HCT116 (cell line): ENCODE measurements at regions not wholly inside any gene's neighbourhood (a gene's known extent, or its start where the extent isn't known, plus 50 kb on each side); places are given as distances from the start of the nearest gene placed in this dataset.

Source experiments
- ATF3 ChIP-seq: IDR thresholded peaks from 2 replicates; pipeline ENCODE4 v1.6.1; 2012
- CEBPB ChIP-seq: IDR thresholded peaks from 2 replicates; pipeline ENCODE4 v1.6.1; 2012; ENCODE audit warnings: low read depth
- ELF1 ChIP-seq: IDR thresholded peaks from 2 replicates; pipeline ENCODE4 v1.6.1; 2012; ENCODE audit warnings: low read depth, borderline replicate concordance
- EZH2 ChIP-seq: fragments of 200-600 bp; sonication (generic); IDR thresholded peaks from 2 replicates; pipeline ENCODE4 v1.6.1; 2017; ENCODE audit warnings: antibody characterized with exemption, mixed run types
- EZH2phosphoT487 ChIP-seq: fragments of 200-600 bp; IDR thresholded peaks from 2 replicates; pipeline ENCODE4 v1.6.1; 2018; ENCODE audit warnings: antibody characterized with exemption, borderline replicate concordance
- POLR2A ChIP-seq: IDR thresholded peaks from 2 replicates; pipeline ENCODE4 v1.7.0; 2011; ENCODE audit warnings: borderline replicate concordance; ENCODE audit not compliant: insufficient read depth, insufficient read length; ENCODE audit errors: extremely low read depth
- POLR2AphosphoS5 ChIP-seq: IDR thresholded peaks from 2 replicates; pipeline ENCODE4 v1.6.1; 2011; ENCODE audit warnings: mild to moderate bottlenecking, low read depth, low read length, moderate library complexity
- SP1 ChIP-seq: IDR thresholded peaks from 2 replicates; pipeline ENCODE4 v1.6.1; 2012; ENCODE audit warnings: low read depth
- TCF7L2 ChIP-seq: IDR thresholded peaks from 2 replicates; pipeline ENCODE4 v1.7.0; 2011; ENCODE audit warnings: borderline replicate concordance, inconsistent platforms; ENCODE audit not compliant: insufficient read depth, insufficient read length; ENCODE audit errors: extremely low read depth
- YY1 ChIP-seq: IDR thresholded peaks from 2 replicates; pipeline ENCODE4 v1.6.1; 2011; ENCODE audit warnings: low read length, low read depth, moderate library complexity, mild to moderate bottlenecking; ENCODE audit not compliant: insufficient replicate concordance; ENCODE audit errors: extremely low read depth
- TF ChIP-seq, protein P1 (sequence below), 3 experiments: fragments of 200-600 bp in 1 of 3; sonication (generic) in 1 of 3; IDR thresholded peaks in 2 of 3; conservative IDR thresholded peaks in 1 of 3; 2 replicates each; pipeline ENCODE4 v1.5.1; 2012 to 2017; ENCODE audit warnings: low read depth in 2 of 3, low read length in 2 of 3, antibody characterized with exemption in 1 of 3, borderline replicate concordance in 1 of 3, control low read depth in 1 of 3, mild to moderate bottlenecking in 1 of 3, mixed read lengths in 1 of 3, mixed run types in 1 of 3, moderate library complexity in 1 of 3; ENCODE audit not compliant: insufficient read depth in 1 of 3
- TF ChIP-seq, protein P2 (sequence below): IDR thresholded peaks from 2 replicates; pipeline ENCODE4 v1.6.1; 2011; ENCODE audit warnings: mild to moderate bottlenecking, low read length, moderate library complexity; ENCODE audit not compliant: insufficient replicate concordance; ENCODE audit errors: extremely low read depth
- TF ChIP-seq, protein P3 (sequence below): IDR thresholded peaks from 2 replicates; pipeline ENCODE4 v1.6.1; 2012
- TF ChIP-seq, protein P4 (sequence below): IDR thresholded peaks from 2 replicates; pipeline ENCODE4 v1.6.1; 2012; ENCODE audit warnings: low read depth

- no peak for TF ChIP-seq POLR2A
- no peak for TF ChIP-seq EZH2
- TF ChIP-seq, protein P1, sequence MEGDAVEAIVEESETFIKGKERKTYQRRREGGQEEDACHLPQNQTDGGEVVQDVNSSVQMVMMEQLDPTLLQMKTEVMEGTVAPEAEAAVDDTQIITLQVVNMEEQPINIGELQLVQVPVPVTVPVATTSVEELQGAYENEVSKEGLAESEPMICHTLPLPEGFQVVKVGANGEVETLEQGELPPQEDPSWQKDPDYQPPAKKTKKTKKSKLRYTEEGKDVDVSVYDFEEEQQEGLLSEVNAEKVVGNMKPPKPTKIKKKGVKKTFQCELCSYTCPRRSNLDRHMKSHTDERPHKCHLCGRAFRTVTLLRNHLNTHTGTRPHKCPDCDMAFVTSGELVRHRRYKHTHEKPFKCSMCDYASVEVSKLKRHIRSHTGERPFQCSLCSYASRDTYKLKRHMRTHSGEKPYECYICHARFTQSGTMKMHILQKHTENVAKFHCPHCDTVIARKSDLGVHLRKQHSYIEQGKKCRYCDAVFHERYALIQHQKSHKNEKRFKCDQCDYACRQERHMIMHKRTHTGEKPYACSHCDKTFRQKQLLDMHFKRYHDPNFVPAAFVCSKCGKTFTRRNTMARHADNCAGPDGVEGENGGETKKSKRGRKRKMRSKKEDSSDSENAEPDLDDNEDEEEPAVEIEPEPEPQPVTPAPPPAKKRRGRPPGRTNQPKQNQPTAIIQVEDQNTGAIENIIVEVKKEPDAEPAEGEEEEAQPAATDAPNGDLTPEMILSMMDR (IDR thresholded peaks at IDR 0.05 in 2 of 3, conservative IDR thresholded peaks at IDR 0.05 in 1 of 3; ENCODE audit: borderline replicate concordance in 1 of 3, insufficient read depth in 1 of 3, low read depth in 2 of 3, low read length in 2 of 3): no peak
- TF ChIP-seq ATF3: no peak
- TF ChIP-seq SP1: no peak
- TF ChIP-seq POLR2AphosphoS5: no peak
- TF ChIP-seq, protein P2, sequence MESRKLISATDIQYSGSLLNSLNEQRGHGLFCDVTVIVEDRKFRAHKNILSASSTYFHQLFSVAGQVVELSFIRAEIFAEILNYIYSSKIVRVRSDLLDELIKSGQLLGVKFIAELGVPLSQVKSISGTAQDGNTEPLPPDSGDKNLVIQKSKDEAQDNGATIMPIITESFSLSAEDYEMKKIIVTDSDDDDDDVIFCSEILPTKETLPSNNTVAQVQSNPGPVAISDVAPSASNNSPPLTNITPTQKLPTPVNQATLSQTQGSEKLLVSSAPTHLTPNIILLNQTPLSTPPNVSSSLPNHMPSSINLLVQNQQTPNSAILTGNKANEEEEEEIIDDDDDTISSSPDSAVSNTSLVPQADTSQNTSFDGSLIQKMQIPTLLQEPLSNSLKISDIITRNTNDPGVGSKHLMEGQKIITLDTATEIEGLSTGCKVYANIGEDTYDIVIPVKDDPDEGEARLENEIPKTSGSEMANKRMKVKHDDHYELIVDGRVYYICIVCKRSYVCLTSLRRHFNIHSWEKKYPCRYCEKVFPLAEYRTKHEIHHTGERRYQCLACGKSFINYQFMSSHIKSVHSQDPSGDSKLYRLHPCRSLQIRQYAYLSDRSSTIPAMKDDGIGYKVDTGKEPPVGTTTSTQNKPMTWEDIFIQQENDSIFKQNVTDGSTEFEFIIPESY: no peak
- TF ChIP-seq YY1: no peak
- no peak for TF ChIP-seq CEBPB
- TF ChIP-seq EZH2phosphoT487: no peak
- TF ChIP-seq TCF7L2: no peak
- TF ChIP-seq, protein P3, sequence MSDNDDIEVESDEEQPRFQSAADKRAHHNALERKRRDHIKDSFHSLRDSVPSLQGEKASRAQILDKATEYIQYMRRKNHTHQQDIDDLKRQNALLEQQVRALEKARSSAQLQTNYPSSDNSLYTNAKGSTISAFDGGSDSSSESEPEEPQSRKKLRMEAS: no peak
- TF ChIP-seq, protein P4, sequence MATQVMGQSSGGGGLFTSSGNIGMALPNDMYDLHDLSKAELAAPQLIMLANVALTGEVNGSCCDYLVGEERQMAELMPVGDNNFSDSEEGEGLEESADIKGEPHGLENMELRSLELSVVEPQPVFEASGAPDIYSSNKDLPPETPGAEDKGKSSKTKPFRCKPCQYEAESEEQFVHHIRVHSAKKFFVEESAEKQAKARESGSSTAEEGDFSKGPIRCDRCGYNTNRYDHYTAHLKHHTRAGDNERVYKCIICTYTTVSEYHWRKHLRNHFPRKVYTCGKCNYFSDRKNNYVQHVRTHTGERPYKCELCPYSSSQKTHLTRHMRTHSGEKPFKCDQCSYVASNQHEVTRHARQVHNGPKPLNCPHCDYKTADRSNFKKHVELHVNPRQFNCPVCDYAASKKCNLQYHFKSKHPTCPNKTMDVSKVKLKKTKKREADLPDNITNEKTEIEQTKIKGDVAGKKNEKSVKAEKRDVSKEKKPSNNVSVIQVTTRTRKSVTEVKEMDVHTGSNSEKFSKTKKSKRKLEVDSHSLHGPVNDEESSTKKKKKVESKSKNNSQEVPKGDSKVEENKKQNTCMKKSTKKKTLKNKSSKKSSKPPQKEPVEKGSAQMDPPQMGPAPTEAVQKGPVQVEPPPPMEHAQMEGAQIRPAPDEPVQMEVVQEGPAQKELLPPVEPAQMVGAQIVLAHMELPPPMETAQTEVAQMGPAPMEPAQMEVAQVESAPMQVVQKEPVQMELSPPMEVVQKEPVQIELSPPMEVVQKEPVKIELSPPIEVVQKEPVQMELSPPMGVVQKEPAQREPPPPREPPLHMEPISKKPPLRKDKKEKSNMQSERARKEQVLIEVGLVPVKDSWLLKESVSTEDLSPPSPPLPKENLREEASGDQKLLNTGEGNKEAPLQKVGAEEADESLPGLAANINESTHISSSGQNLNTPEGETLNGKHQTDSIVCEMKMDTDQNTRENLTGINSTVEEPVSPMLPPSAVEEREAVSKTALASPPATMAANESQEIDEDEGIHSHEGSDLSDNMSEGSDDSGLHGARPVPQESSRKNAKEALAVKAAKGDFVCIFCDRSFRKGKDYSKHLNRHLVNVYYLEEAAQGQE: no peak
- no peak for TF ChIP-seq ELF1
Observed at GRCh38 chr7:131774419-131775220, 218.2 kb upstream of the PODXL start.
